A673 (cell line): ENCODE measurements at regions not wholly inside any gene's neighbourhood (a gene's known extent, or its start where the extent isn't known, plus 50 kb on each side); places are given as distances from the start of the nearest gene placed in this dataset.

ENCODE experiments used
- EZH2 ChIP-seq: fragments of 200-600 bp; sonication (generic); IDR thresholded peaks from 2 replicates; pipeline ENCODE4 v1.6.1; 2017; ENCODE audit warnings: borderline replicate concordance, low read depth, mild to moderate bottlenecking, mixed read lengths, antibody characterized with exemption, low read length; ENCODE audit not compliant: poor library complexity, severe bottlenecking
- TF ChIP-seq, protein P1 (sequence below): fragments of 300-800, 200-600 bp; sonication (generic); conservative IDR thresholded peaks from 2 replicates; pipeline ENCODE4 v1.5.1; 2017; ENCODE audit warnings: low read depth, mild to moderate bottlenecking, antibody characterized with exemption, low read length, moderate library complexity, mixed read lengths

DNA sequence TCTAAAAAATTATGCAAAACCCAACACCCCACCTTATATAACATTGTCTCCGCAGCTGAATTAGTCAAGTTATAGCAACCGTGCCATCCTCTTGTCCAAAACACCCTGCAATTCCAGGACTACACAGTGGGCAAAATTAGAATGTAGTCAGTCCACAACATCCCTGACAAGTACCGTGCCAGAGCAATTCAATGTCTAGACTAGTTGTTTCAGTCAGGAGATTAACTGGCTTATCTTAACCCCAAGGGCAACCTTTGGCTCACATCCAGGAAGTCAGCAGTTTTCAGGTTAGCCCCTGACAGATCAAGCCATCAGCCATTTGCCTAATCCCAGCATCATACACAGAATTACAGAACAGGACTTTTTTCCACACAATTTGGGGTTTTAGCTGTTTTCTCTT lies 240.8 kb upstream of the TMEM161B start:
- TF ChIP-seq, protein P1, sequence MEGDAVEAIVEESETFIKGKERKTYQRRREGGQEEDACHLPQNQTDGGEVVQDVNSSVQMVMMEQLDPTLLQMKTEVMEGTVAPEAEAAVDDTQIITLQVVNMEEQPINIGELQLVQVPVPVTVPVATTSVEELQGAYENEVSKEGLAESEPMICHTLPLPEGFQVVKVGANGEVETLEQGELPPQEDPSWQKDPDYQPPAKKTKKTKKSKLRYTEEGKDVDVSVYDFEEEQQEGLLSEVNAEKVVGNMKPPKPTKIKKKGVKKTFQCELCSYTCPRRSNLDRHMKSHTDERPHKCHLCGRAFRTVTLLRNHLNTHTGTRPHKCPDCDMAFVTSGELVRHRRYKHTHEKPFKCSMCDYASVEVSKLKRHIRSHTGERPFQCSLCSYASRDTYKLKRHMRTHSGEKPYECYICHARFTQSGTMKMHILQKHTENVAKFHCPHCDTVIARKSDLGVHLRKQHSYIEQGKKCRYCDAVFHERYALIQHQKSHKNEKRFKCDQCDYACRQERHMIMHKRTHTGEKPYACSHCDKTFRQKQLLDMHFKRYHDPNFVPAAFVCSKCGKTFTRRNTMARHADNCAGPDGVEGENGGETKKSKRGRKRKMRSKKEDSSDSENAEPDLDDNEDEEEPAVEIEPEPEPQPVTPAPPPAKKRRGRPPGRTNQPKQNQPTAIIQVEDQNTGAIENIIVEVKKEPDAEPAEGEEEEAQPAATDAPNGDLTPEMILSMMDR: no peak
- TF ChIP-seq EZH2: no peak
